Thoracic aorta (tissue), 2 donors: ENCODE measurements at regions not wholly inside any gene's neighbourhood (a gene's known extent, or its start where the extent isn't known, plus 50 kb on each side); places are given as distances from the start of the nearest gene placed in this dataset.

Experiments used
- ATAC-seq: fragments of 150-250 bp; one replicate; pipeline ENCODE4 v1.8.0; 2017; ENCODE audit warnings: low read depth; ENCODE audit not compliant: insufficient number of reproducible peaks, low FRiP score
- DNase-seq: peaks from one replicate; pipeline ENCODE4 v3.0.0-alpha.2; 2020; ENCODE audit warnings: low spot score
- H3K27ac ChIP-seq, 2 donors: fragments of 200-600 bp; sonication (generic); 1 replicate in 1 of 2; 2 replicates in 1 of 2; pipeline ENCODE4 v1.5.1; 2016; ENCODE audit warnings: mild to moderate bottlenecking in 2 of 2, moderate library complexity in 2 of 2
- H3K27me3 ChIP-seq: fragments of 200-600 bp; sonication (generic); replicated peaks from 2 replicates; pipeline ENCODE4 v1.6.0; 2016; ENCODE audit warnings: mild to moderate bottlenecking; ENCODE audit not compliant: insufficient read depth
- H3K36me3 ChIP-seq: fragments of 200-600 bp; sonication (generic); one replicate; pipeline ENCODE4 v1.5.1; 2016
- H3K4me1 ChIP-seq, 2 donors: fragments of 200-600 bp; sonication (generic); 1 replicate in 1 of 2; 2 replicates in 1 of 2; pipeline versions ENCODE4 v1.5.1 to v1.6.0; 2016; ENCODE audit warnings: low read depth in 2 of 2, mild to moderate bottlenecking in 1 of 2; ENCODE audit not compliant: control insufficient read depth in 1 of 2
- H3K4me3 ChIP-seq: fragments of 200-600 bp; sonication (generic); 2 replicates; pipeline ENCODE4 v1.5.1; 2016; ENCODE audit warnings: mild to moderate bottlenecking
- H3K9me3 ChIP-seq: fragments of 200-600 bp; sonication (generic); 2 replicates; pipeline ENCODE4 v1.5.1; 2016
- CTCF ChIP-seq: fragments of 200-600 bp; sonication (generic); IDR thresholded peaks from one replicate; pipeline ENCODE4 v1.5.1; 2019; ENCODE audit warnings: antibody characterized with exemption

DNA sequence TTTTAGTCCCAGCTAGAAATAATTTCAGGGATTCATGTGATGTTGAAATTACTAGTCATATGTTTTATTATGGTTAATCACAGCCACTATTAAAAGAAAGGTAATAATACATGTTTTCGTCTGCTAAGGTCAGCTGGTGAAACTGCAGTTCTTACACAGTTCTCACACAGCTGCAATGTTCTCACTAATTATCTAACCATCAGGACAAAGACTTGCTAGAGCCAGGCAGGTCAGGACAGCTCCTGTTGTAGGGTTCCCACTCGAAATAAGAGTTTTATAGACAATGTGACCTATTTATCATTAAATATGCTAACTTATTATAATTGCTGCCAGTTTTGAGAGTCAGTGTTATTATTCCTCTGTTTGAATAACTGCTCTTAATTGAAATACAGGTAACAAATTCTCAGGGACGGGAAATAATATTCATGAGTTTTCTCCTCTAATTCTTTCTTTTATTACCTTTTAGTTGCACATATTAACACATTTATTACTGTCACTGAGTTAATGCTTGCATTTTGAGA is 97.9 kb downstream of the GJA1 start:
- Histone ChIP-seq H3K36me3 (no peaks in the 10 kb centered on the region), H3K27ac (no peak overlapping the region), H3K27me3 (no peaks in the 10 kb centered on the region), H3K4me1 (peaks cover 0 to 13% of the 10 kb centered on the region in 2 donors), H3K9me3 (no peaks in the 10 kb centered on the region), H3K4me3 (no peak overlapping the region)
- DNase-seq (no peak), ATAC-seq (no peak)
- TF ChIP-seq CTCF: no peak

DNA sequence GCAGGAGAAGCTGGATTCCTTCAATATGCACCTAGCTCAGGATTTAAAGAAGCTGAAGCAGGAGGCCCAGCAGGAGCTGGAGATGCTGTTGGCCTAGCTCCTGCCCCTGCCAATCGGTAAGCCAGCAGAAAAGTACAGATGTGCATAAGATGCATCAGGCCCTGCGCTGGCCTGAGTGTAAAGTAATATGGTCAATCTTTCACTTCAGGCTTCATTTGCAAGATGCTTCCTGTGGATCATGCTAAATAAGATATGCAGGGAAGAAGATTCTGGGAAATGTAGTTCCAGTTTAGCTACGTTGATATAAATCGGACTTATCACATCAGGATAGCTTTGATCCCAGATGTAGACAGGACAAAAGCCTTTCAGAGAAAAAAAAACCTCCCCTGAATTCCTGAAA is 100.3 kb downstream of the GJA1 start:
- no peak for TF ChIP-seq CTCF
- no peak for DNase-seq
- peaks cover 3 to 13% of the 10 kb centered on the region in 2 donors for H3K4me1 ChIP-seq

DNA sequence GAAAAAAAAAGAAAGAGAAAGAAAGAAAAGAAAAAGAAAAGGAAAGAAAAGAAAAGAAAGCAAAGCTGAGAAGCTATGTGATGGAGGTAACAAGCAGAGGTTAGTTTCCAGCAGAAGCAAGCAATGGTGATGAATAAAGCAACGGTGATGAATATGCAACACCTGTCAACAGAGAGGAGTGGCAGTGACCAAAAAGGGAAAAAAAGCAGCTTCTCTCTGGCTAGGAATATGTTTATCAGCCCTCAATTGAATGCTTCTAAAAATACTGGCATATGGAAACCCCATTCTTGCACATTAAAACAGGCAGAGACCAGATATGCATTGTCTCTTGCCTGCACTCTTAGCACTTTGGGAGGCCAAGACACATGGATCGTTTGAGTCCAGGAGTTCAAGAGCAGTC is 100.9 kb downstream of the GJA1 start:
- H3K27me3 ChIP-seq: no peaks in the 10 kb centered on the region
- H3K36me3 ChIP-seq: no peaks in the 10 kb centered on the region
- ATAC-seq (no peak), DNase-seq (no peak)
- H3K9me3 ChIP-seq: no peaks in the 10 kb centered on the region
- H3K4me1 ChIP-seq: peaks cover 3 to 10% of the 10 kb centered on the region in 2 donors
- no peak for TF ChIP-seq CTCF
- H3K27ac ChIP-seq: no peak overlapping the region
- no peak overlapping the region for H3K4me3 ChIP-seq

More for the DNA sequence above, 100.3 kb downstream of the GJA1 start:
- no peak overlapping the region for H3K4me3 ChIP-seq
- H3K27ac ChIP-seq: no peak overlapping the region
- H3K27me3 ChIP-seq: no peaks in the 10 kb centered on the region
- ATAC-seq: no peak
- no peaks in the 10 kb centered on the region for H3K9me3 ChIP-seq
- H3K36me3 ChIP-seq: no peaks in the 10 kb centered on the region

DNA sequence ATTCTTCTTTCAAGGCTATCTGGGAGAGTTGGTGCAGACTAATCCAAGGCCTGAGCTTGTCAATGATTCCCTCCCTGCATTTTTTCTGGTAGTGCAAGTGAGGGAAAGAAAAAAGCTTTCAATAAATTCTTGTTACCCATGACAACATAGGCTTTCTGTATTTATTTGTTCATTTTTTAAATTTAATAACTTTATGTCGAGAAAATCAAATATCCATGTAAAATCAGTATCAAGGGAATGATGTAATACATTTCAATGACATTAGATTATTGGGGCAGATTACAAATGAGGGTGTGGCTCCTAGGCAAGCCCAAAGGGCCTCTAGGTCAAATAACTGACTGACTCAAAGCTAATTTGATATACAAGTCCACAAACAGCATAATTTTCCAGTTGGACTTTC is 104.0 kb downstream of the GJA1 start:
- Histone ChIP-seq H3K27ac (no peak overlapping the region), H3K4me1 (peaks cover 3 to 7% of the 10 kb centered on the region in 2 donors), H3K4me3 (no peak overlapping the region), H3K9me3 (no peaks in the 10 kb centered on the region), H3K27me3 (no peaks in the 10 kb centered on the region), H3K36me3 (no peaks in the 10 kb centered on the region)
- ATAC-seq (no peak), DNase-seq (no peak)
- no peak for TF ChIP-seq CTCF

DNA sequence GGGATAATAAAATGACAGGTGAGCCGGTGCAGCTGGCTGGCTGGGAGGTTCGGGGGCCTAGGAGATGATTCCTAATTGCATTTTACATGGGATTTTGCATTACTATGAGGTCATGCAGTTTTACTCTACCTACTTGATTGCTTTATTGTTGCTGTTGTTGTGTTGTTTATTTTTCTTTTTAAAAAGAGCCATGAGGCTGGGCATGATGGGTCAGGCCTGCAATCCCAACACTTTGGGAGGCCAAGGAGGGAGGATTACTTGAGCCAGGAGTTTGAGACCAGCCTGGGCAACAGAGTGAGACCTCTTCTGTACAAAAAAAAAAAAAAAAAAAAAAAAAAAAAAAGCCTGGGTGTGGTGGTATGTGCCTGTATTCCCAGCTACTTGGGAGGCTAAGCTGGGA is 104.8 kb downstream of the GJA1 start:
- no peak for TF ChIP-seq CTCF
- Histone ChIP-seq H3K27ac (no peak overlapping the region), H3K9me3 (no peaks in the 10 kb centered on the region), H3K4me1 (peaks cover 6 to 15% of the 10 kb centered on the region in 2 donors), H3K36me3 (no peaks in the 10 kb centered on the region), H3K4me3 (no peak overlapping the region), H3K27me3 (no peaks in the 10 kb centered on the region)
- DNase-seq (no peak), ATAC-seq (no peak)
